GM23338 (cell line): ENCODE measurements at regions not wholly inside any gene's neighbourhood (a gene's known extent, or its start where the extent isn't known, plus 50 kb on each side); places are given as distances from the start of the nearest gene placed in this dataset.

ENCODE experiments used
- ATAC-seq: fragments of 200-7000 bp; cut with Tn5 transposase; 3 replicates; pipeline ENCODE4 v1.9.1; 2020
- DNase-seq: peaks from one replicate; pipeline ENCODE4 v3.0.0-alpha.2; 2015; ENCODE audit warnings: low spot score
- H2AFZ ChIP-seq: fragments of 200-600 bp; sonication (generic); 2 replicates; pipeline ENCODE4 v1.8.0; 2016; ENCODE audit warnings: antibody characterized with exemption, mild to moderate bottlenecking, moderate library complexity
- H3F3A ChIP-seq: fragments of 200-600 bp; sonication (generic); replicated peaks from 2 replicates; pipeline ENCODE4 v1.8.0; 2017; ENCODE audit warnings: antibody characterized with exemption, mixed run types, low read depth
- H3K27ac ChIP-seq: fragments of 200-600 bp; sonication (generic); 2 replicates; pipeline ENCODE4 v1.6.1; 2016; ENCODE audit warnings: low read depth
- H3K27me3 ChIP-seq: fragments of 200-600 bp; sonication (generic); 2 replicates; pipeline ENCODE4 v1.8.0; 2016; ENCODE audit warnings: mild to moderate bottlenecking, mixed run types, moderate library complexity; ENCODE audit not compliant: insufficient read depth
- H3K36me3 ChIP-seq: fragments of 200-600 bp; sonication (generic); 2 replicates; pipeline ENCODE4 v1.8.0; 2016; ENCODE audit warnings: mild to moderate bottlenecking; ENCODE audit not compliant: insufficient read depth
- H3K4me1 ChIP-seq: fragments of 200-600 bp; sonication (generic); 2 replicates; pipeline ENCODE4 v1.8.0; 2016; ENCODE audit warnings: mild to moderate bottlenecking, moderate library complexity; ENCODE audit not compliant: insufficient read depth
- H3K4me2 ChIP-seq: fragments of 200-600 bp; sonication (generic); 2 replicates; pipeline ENCODE4 v1.7.1; 2017; ENCODE audit warnings: mixed run types
- H3K4me3 ChIP-seq: fragments of 200-600 bp; sonication (generic); 2 replicates; pipeline ENCODE4 v1.6.1; 2016; ENCODE audit warnings: mixed run types
- H3K79me2 ChIP-seq: fragments of 200-600 bp; sonication (generic); replicated peaks from 2 replicates; pipeline ENCODE4 v1.8.0; 2017; ENCODE audit warnings: mild to moderate bottlenecking; ENCODE audit not compliant: insufficient read depth
- H3K9me2 ChIP-seq: fragments of 200-600 bp; sonication (generic); 2 replicates; pipeline ENCODE4 v1.8.0; 2017; ENCODE audit not compliant: insufficient read depth
- H4K20me1 ChIP-seq: fragments of 200-600 bp; sonication (generic); replicated peaks from 2 replicates; pipeline ENCODE4 v1.8.0; 2017; ENCODE audit warnings: mild to moderate bottlenecking; ENCODE audit not compliant: insufficient read depth
- H3K27ac Mint-ChIP-seq: 2 replicates; pipeline ENCODE4 v1.8.0; 2020; ENCODE audit warnings: inconsistent platforms, mild to moderate bottlenecking, moderate library complexity, mixed read lengths
- H3K27me3 Mint-ChIP-seq: 3 replicates; pipeline ENCODE4 v1.8.0; 2022; ENCODE audit warnings: low read depth, mild to moderate bottlenecking, moderate library complexity, mixed read lengths, inconsistent platforms; ENCODE audit not compliant: insufficient read depth, poor library complexity
- H3K36me3 Mint-ChIP-seq: 3 replicates; pipeline ENCODE4 v1.8.0; 2021; ENCODE audit warnings: low read depth, mild to moderate bottlenecking, inconsistent platforms, moderate library complexity, mixed read lengths
- H3K4me1 Mint-ChIP-seq: 3 replicates; pipeline ENCODE4 v1.8.0; 2020; ENCODE audit warnings: mild to moderate bottlenecking, inconsistent platforms, mixed read lengths
- H3K4me3 Mint-ChIP-seq: 3 replicates; pipeline ENCODE4 v1.8.0; 2021; ENCODE audit warnings: moderate library complexity, mild to moderate bottlenecking, inconsistent platforms, mixed read lengths
- H3K9me3 Mint-ChIP-seq: 3 replicates; pipeline ENCODE4 v1.8.0; 2020; ENCODE audit warnings: moderate library complexity, mild to moderate bottlenecking, inconsistent platforms, mixed read lengths
- CREB1 ChIP-seq: fragments of 250-450 bp; sonication (Bioruptor Pico); IDR thresholded peaks from 2 replicates; pipeline ENCODE4 v1.5.0; 2020; ENCODE audit warnings: low read depth, mild to moderate bottlenecking, moderate library complexity
- ETS1 ChIP-seq: IDR thresholded peaks from 2 replicates; pipeline ENCODE4 v1.6.1; 2016; ENCODE audit warnings: antibody characterized with exemption
- EZH2 ChIP-seq: fragments of 200-600 bp; sonication (generic); IDR thresholded peaks from one replicate; pipeline ENCODE4 v1.8.0; 2017; ENCODE audit warnings: antibody characterized with exemption, mild to moderate bottlenecking, low read depth; ENCODE audit not compliant: unreplicated experiment
- EZH2phosphoT487 ChIP-seq: fragments of 200-600 bp; sonication (generic); IDR thresholded peaks from one replicate; pipeline ENCODE4 v1.8.1; 2018; ENCODE audit warnings: antibody characterized with exemption; ENCODE audit not compliant: unreplicated experiment
- NANOG ChIP-seq: IDR thresholded peaks from 2 replicates; pipeline ENCODE4 v1.6.1; 2016; ENCODE audit warnings: antibody characterized with exemption, borderline replicate concordance
- REST ChIP-seq: IDR thresholded peaks from one replicate; pipeline ENCODE4 v1.6.1; 2018; ENCODE audit warnings: antibody characterized with exemption; ENCODE audit not compliant: unreplicated experiment
- STAT1 ChIP-seq: IDR thresholded peaks from one replicate; pipeline ENCODE4 v1.6.1; 2016; ENCODE audit warnings: antibody characterized with exemption; ENCODE audit not compliant: unreplicated experiment
- ZNF331 ChIP-seq: fragments of 250-450 bp; sonication (Bioruptor Pico); IDR thresholded peaks from 2 replicates; pipeline ENCODE4 v1.5.0; 2020; ENCODE audit warnings: low read depth, mild to moderate bottlenecking, moderate library complexity
- ZNF462 ChIP-seq: fragments of 250-450 bp; sonication (Bioruptor Pico); IDR thresholded peaks from 2 replicates; pipeline ENCODE4 v1.5.0; 2020; ENCODE audit warnings: mild to moderate bottlenecking, moderate library complexity

GRCh38 chr3:153356908-153357307 is 194.9 kb downstream of the RAP2B start:
- H3K79me2 ChIP-seq, result no peaks in the 10 kb centered on the region
- Mint-ChIP-seq H3K27me3 (peaks cover 3% of the 10 kb centered on the region), H3K4me1 (peaks cover 12% of the 10 kb centered on the region; the same call in 2 of the 3 replicates), H3K4me3 (no peak overlapping the region), H3K27ac (no peak overlapping the region; the same call in 1 of the 2 replicates), H3K36me3 (peaks cover 4% of the 10 kb centered on the region; the same call in 1 of the 3 replicates), H3K9me3 (peaks cover 4% of the 10 kb centered on the region)
- ATAC-seq, result no peak
- H3K27ac ChIP-seq, result no peak overlapping the region
- no peak overlapping the region for H3K4me3 ChIP-seq
- DNase-seq, result no peak
- no peaks in the 10 kb centered on the region for H4K20me1 ChIP-seq
- H3K4me2 ChIP-seq, result no peak overlapping the region
- H3K36me3 ChIP-seq, result no peaks in the 10 kb centered on the region
- TF ChIP-seq ETS1, result no peak
- no peak for TF ChIP-seq STAT1
- no peak for TF ChIP-seq ZNF331 (CRISPR knock-in tag)
- TF ChIP-seq CREB1 (CRISPR knock-in tag), result no peak
- TF ChIP-seq EZH2, result no peak
- TF ChIP-seq REST, result no peak
- TF ChIP-seq ZNF462, result no peak
- no peak for TF ChIP-seq NANOG
- no peak for TF ChIP-seq EZH2phosphoT487
- 0 out of 2 replicates have a peak, but pooled peaks cover 2% of the 10 kb centered on the region for H3K9me2 ChIP-seq
- H2AFZ ChIP-seq, result no peak overlapping the region
- H3F3A ChIP-seq, result no peaks in the 10 kb centered on the region
- H3K27me3 ChIP-seq, result no peaks in the 10 kb centered on the region
- no peaks in the 10 kb centered on the region for H3K4me1 ChIP-seq
